BJ (cell line): ENCODE measurements at regions not wholly inside any gene's neighbourhood (a gene's known extent, or its start where the extent isn't known, plus 50 kb on each side); places are given as distances from the start of the nearest gene placed in this dataset.

Experiments
- CTCF ChIA-PET: fragments of 350-600 bp; formaldehyde crosslinking; extraction: SDS; loops from one replicate; lab custom pipeline; 2021; ENCODE audit warnings: antibody characterized with exemption, inconsistent platforms; lab: Yijun Ruan, JAX
- POLR2A ChIA-PET: fragments of 300-600 bp; sonication (Branson Sonifier 250); formaldehyde crosslinking; extraction: SDS; loops from one replicate; lab custom pipeline; 2021; ENCODE audit warnings: antibody characterized with exemption; lab: Charles Lee
- DNase-seq: peaks from one replicate; pipeline ENCODE4 v3.0.0-alpha.2; 2011; ENCODE audit warnings: low read depth
- H3K27me3 ChIP-seq: 2 replicates; pipeline ENCODE4 v1.6.0; 2011; ENCODE audit warnings: low read length; ENCODE audit not compliant: control insufficient read depth, insufficient read depth
- H3K36me3 ChIP-seq: 2 replicates; pipeline ENCODE4 v1.5.1; 2011; ENCODE audit warnings: low read length; ENCODE audit not compliant: control insufficient read depth, insufficient read depth
- H3K4me3 ChIP-seq: 2 replicates; pipeline ENCODE4 v1.5.1; 2011; ENCODE audit warnings: low read depth, mild to moderate bottlenecking, control low read depth, low read length
- CTCF ChIP-seq: IDR thresholded peaks from 2 replicates; pipeline ENCODE4 v1.5.1; 2011; ENCODE audit warnings: low read depth, mild to moderate bottlenecking, control low read depth, inconsistent platforms, low read length, moderate library complexity; ENCODE audit not compliant: insufficient read depth

- ChIA-PET CTCF (no interaction called here), POLR2A (no interaction called here)
- Histone ChIP-seq H3K36me3 (no peaks in the 10 kb centered on the region), H3K27me3 (no peaks in the 10 kb centered on the region), H3K4me3 (no peak overlapping the region)
- TF ChIP-seq CTCF, result no peak
- DNase-seq, result no peak
These were observed 257.9 kb downstream of the SUCLG1 start for GRCh38 chr2:84201158-84201557.

GRCh38 chr2:84197901-84198300, 261.2 kb downstream of the SUCLG1 start:
- Histone ChIP-seq H3K4me3 (no peak overlapping the region), H3K27me3 (no peaks in the 10 kb centered on the region), H3K36me3 (no peaks in the 10 kb centered on the region)
- CTCF ChIA-PET, result no interaction called here
- TF ChIP-seq CTCF, result no peak
- no peak for DNase-seq
- POLR2A ChIA-PET, result no interaction called here

- no peak for DNase-seq
- CTCF ChIA-PET, result no interaction called here
- TF ChIP-seq CTCF, result no peak
These were observed 264.0 kb downstream of the SUCLG1 start for GRCh38 chr2:84194949-84195644.

GRCh38 chr2:84194181-84194580, 264.9 kb downstream of the SUCLG1 start:
- CTCF ChIA-PET, result no interaction called here
- no peak for DNase-seq
- POLR2A ChIA-PET, result no interaction called here
- H3K4me3 ChIP-seq, result no peak overlapping the region
- H3K36me3 ChIP-seq, result no peaks in the 10 kb centered on the region
- H3K27me3 ChIP-seq, result no peaks in the 10 kb centered on the region
- no peak for TF ChIP-seq CTCF

More at GRCh38 chr2:84194949-84195644, 264.0 kb downstream of the SUCLG1 start:
- H3K4me3 ChIP-seq, result no peak overlapping the region
- POLR2A ChIA-PET, result no interaction called here
- H3K36me3 ChIP-seq, result no peaks in the 10 kb centered on the region
- H3K27me3 ChIP-seq, result no peaks in the 10 kb centered on the region

GRCh38 chr2:84187258-84187657, 271.8 kb downstream of the SUCLG1 start:
- POLR2A ChIA-PET, result no interaction called here
- TF ChIP-seq CTCF, result no peak
- CTCF ChIA-PET, result no interaction called here
- Histone ChIP-seq H3K27me3 (no peaks in the 10 kb centered on the region), H3K4me3 (no peak overlapping the region), H3K36me3 (no peaks in the 10 kb centered on the region)
- DNase-seq, result no peak
